ENCODE measurements at regions not wholly inside any gene's neighbourhood (a gene's known extent, or its start where the extent isn't known, plus 50 kb on each side); places are given as distances from the start of the nearest gene placed in this dataset.

GRCh38 chr5:174359071-174359470 is 313.6 kb downstream of the NSG2 start:
- Histone ChIP-seq H3K27me3 (no peaks in the 10 kb centered on the region), H3K4me3 (no peak overlapping the region), H3K9me3 (peaks cover 0 to 11% of the 10 kb centered on the region in 2 donors), H3K4me1 (peaks cover 0 to 5% of the 10 kb centered on the region in 2 donors), H3K27ac (no peak overlapping the region), H3K36me3 (no peaks in the 10 kb centered on the region)
- no peak for DNase-seq (ENCODE audit: low spot score)
- TF ChIP-seq, protein P1, sequence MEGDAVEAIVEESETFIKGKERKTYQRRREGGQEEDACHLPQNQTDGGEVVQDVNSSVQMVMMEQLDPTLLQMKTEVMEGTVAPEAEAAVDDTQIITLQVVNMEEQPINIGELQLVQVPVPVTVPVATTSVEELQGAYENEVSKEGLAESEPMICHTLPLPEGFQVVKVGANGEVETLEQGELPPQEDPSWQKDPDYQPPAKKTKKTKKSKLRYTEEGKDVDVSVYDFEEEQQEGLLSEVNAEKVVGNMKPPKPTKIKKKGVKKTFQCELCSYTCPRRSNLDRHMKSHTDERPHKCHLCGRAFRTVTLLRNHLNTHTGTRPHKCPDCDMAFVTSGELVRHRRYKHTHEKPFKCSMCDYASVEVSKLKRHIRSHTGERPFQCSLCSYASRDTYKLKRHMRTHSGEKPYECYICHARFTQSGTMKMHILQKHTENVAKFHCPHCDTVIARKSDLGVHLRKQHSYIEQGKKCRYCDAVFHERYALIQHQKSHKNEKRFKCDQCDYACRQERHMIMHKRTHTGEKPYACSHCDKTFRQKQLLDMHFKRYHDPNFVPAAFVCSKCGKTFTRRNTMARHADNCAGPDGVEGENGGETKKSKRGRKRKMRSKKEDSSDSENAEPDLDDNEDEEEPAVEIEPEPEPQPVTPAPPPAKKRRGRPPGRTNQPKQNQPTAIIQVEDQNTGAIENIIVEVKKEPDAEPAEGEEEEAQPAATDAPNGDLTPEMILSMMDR (IDR thresholded peaks at IDR 0.05) = no peak

DNA sequence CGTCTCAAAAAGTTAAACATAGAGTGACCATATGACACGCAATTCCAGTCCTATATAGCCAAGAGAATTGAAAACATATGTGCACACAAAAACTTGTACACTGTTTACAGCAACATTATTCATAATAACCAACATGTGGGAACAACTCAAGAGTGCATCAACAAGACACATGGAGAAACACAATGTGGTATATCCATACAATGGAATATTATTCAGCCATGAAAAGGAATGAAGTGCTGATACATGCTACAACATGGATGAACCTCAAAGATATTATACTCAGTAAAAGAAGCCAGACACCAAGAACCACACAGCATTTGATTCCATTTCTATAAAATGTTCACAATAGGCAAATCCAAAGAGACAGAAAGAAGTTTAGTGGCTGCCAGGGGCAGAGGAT is 317.0 kb downstream of the NSG2 start:
- TF ChIP-seq, protein P1 (IDR thresholded peaks at IDR 0.05) = no peak
- Histone ChIP-seq H3K9me3 (peaks cover 0 to 11% of the 10 kb centered on the region in 2 donors), H3K27me3 (no peaks in the 10 kb centered on the region), H3K4me3 (no peak overlapping the region), H3K36me3 (no peaks in the 10 kb centered on the region), H3K27ac (no peak overlapping the region), H3K4me1 (no peaks in the 10 kb centered on the region)
- no peak for DNase-seq (ENCODE audit: low spot score)

GRCh38 chr5:174363934-174364333 is 318.4 kb downstream of the NSG2 start:
- H3K27me3 ChIP-seq = no peaks in the 10 kb centered on the region
- H3K4me3 ChIP-seq = no peak overlapping the region
- H3K27ac ChIP-seq = no peak overlapping the region
- TF ChIP-seq, protein P1 (IDR thresholded peaks at IDR 0.05) = no peak
- H3K4me1 ChIP-seq = no peaks in the 10 kb centered on the region
- peaks cover 0 to 11% of the 10 kb centered on the region in 2 donors for H3K9me3 ChIP-seq
- H3K36me3 ChIP-seq = no peaks in the 10 kb centered on the region
- no peak for DNase-seq (ENCODE audit: low spot score)

DNA sequence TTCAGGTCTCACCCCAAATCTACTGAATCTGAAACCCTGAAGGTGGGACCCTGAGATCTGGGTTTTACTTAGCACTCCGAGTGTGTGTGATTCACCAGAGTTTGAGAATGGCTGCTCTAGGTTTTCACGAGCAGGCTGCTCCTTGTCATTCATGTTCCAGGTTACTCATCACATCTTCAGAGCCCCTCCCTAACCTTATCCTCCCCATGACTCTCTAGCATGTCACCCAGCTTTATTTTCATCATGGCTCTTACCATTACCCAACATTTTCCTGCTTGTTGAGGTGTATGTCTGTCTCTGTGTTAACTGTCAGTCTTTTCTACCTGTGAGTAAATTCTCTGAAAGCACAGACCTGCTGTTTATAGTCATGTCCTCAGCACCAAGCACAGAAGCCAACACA is 319.2 kb downstream of the NSG2 start:
- TF ChIP-seq, protein P1 (IDR thresholded peaks at IDR 0.05) = no peak
- no peak overlapping the region for H3K4me3 ChIP-seq
- no peaks in the 10 kb centered on the region for H3K27me3 ChIP-seq
- H3K4me1 ChIP-seq = no peaks in the 10 kb centered on the region
- H3K36me3 ChIP-seq = no peaks in the 10 kb centered on the region
- H3K27ac ChIP-seq = no peak overlapping the region
- H3K9me3 ChIP-seq = peaks cover 0 to 11% of the 10 kb centered on the region in 2 donors
- no peak for DNase-seq (ENCODE audit: low spot score)

GRCh38 chr5:174371600-174372094 is 326.1 kb downstream of the NSG2 start:
- H3K36me3 ChIP-seq = no peaks in the 10 kb centered on the region
- no peak overlapping the region for H3K27ac ChIP-seq
- no peaks in the 10 kb centered on the region for H3K27me3 ChIP-seq
- no peak overlapping the region for H3K4me3 ChIP-seq
- DNase-seq (ENCODE audit: low spot score) = no peak
- no peaks in the 10 kb centered on the region for H3K4me1 ChIP-seq
- H3K9me3 ChIP-seq = no peaks in the 10 kb centered on the region
- TF ChIP-seq, protein P1 (IDR thresholded peaks at IDR 0.05) = no peak

GRCh38 chr5:174374206-174374605 is 328.7 kb downstream of the NSG2 start:
- no peaks in the 10 kb centered on the region for H3K4me1 ChIP-seq
- TF ChIP-seq, protein P1 (IDR thresholded peaks at IDR 0.05) = no peak
- no peaks in the 10 kb centered on the region for H3K36me3 ChIP-seq
- DNase-seq (ENCODE audit: low spot score) = no peak
- no peak overlapping the region for H3K4me3 ChIP-seq
- H3K9me3 ChIP-seq = no peaks in the 10 kb centered on the region
- no peaks in the 10 kb centered on the region for H3K27me3 ChIP-seq
- H3K27ac ChIP-seq = no peak overlapping the region
